PC-3 (cell line): ENCODE measurements at regions not wholly inside any gene's neighbourhood (a gene's known extent, or its start where the extent isn't known, plus 50 kb on each side); places are given as distances from the start of the nearest gene placed in this dataset.

Source experiments
- ATAC-seq: fragments of 200-7000 bp; cut with Tn5 transposase; 2 replicates; pipeline ENCODE4 v1.9.1; 2020; ENCODE audit warnings: mild to moderate bottlenecking, moderate library complexity
- BruUV-seq: library from RNA; stranded (reverse); fragments of 400-500 nt; replicated peaks from 2 replicates; lab custom pipeline; 2021; lab: Mats Ljungman, UMichigan
- CTCF ChIA-PET: fragments of 300-600 bp; sonication (Branson Sonifier 250); formaldehyde crosslinking; loops from one replicate; lab custom pipeline; 2022; ENCODE audit warnings: antibody characterized with exemption; lab: Charles Lee
- POLR2A ChIA-PET: fragments of 300-600 bp; sonication (Branson Sonifier 250); formaldehyde crosslinking; loops from one replicate; lab custom pipeline; 2022; ENCODE audit warnings: antibody characterized with exemption; ENCODE audit not compliant: unreplicated experiment; lab: Charles Lee
- DNase-seq: peaks from one replicate; pipeline ENCODE4 v3.0.0-alpha.2; 2015
- H2AFZ ChIP-seq: fragments of 300-600 bp; sonication (generic); 2 replicates; pipeline ENCODE4 v1.6.0; 2016; ENCODE audit warnings: antibody characterized with exemption, low read length
- H3F3A ChIP-seq: fragments of 300-600 bp; sonication (generic); one replicate; pipeline ENCODE4 v1.6.0; 2017; ENCODE audit warnings: antibody characterized with exemption, low read length, control low read depth, mild to moderate bottlenecking; ENCODE audit not compliant: unreplicated experiment
- H3K27ac ChIP-seq: fragments of 300-600 bp; sonication (generic); 2 replicates; pipeline ENCODE4 v1.5.1; 2016; ENCODE audit warnings: mild to moderate bottlenecking, low read length
- H3K27me3 ChIP-seq: fragments of 300-600 bp; sonication (generic); 2 replicates; pipeline ENCODE4 v1.6.1; 2016; ENCODE audit warnings: low read length, mixed read lengths
- H3K36me3 ChIP-seq: fragments of 300-600 bp; sonication (generic); 2 replicates; pipeline ENCODE4 v1.6.1; 2016; ENCODE audit warnings: low read depth, mixed run types, low read length, mixed read lengths
- H3K4me1 ChIP-seq: fragments of 300-600 bp; sonication (generic); 2 replicates; pipeline ENCODE4 v1.5.1; 2016; ENCODE audit warnings: low read length; ENCODE audit not compliant: insufficient read depth
- H3K4me2 ChIP-seq: fragments of 300-600 bp; sonication (generic); 2 replicates; pipeline ENCODE4 v1.6.0; 2016; ENCODE audit warnings: low read length
- H3K4me3 ChIP-seq: fragments of 300-600 bp; sonication (generic); 2 replicates; pipeline ENCODE4 v1.5.1; 2016; ENCODE audit warnings: mild to moderate bottlenecking, low read length, mixed read lengths
- H3K79me2 ChIP-seq: fragments of 300-600 bp; sonication (generic); 2 replicates; pipeline ENCODE4 v1.6.1; 2017; ENCODE audit warnings: low read length, mixed read lengths
- H3K9ac ChIP-seq: fragments of 300-600 bp; sonication (generic); 2 replicates; pipeline ENCODE4 v1.6.0; 2016; ENCODE audit warnings: mild to moderate bottlenecking, low read length
- H3K9me2 ChIP-seq: fragments of 300-600 bp; sonication (generic); replicated peaks from 2 replicates; pipeline ENCODE4 v1.6.1; 2016; ENCODE audit warnings: mixed run types, low read length, mixed read lengths
- H3K9me3 ChIP-seq: fragments of 300-600 bp; sonication (generic); 2 replicates; pipeline ENCODE4 v1.6.1; 2016; ENCODE audit warnings: low read length, mixed read lengths
- H4K20me1 ChIP-seq: fragments of 300-600 bp; sonication (generic); 2 replicates; pipeline ENCODE4 v1.6.1; 2016; ENCODE audit warnings: low read length, mixed read lengths
- CTCF ChIP-seq: fragments of 300-600 bp; sonication (generic); conservative IDR thresholded peaks from 2 replicates; pipeline ENCODE4 v1.5.1; 2017; ENCODE audit warnings: antibody characterized with exemption, low read depth, mild to moderate bottlenecking, low read length
- EZH2 ChIP-seq: fragments of 300-600 bp; sonication (generic); IDR thresholded peaks from one replicate; pipeline ENCODE4 v1.6.1; 2017; ENCODE audit warnings: antibody characterized with exemption, mild to moderate bottlenecking, low read length; ENCODE audit not compliant: unreplicated experiment
- EZH2phosphoT487 ChIP-seq: fragments of 300-600 bp; sonication (generic); IDR thresholded peaks from 2 replicates; pipeline ENCODE4 v1.6.1; 2018; ENCODE audit warnings: mild to moderate bottlenecking, antibody characterized with exemption, low read length, borderline replicate concordance
- intact Hi-C: fragments of 100-400 bp; cut with micrococcal nuclease; formaldehyde crosslinking; loops from 2 replicates; pipeline ENCODE4 v1.9.0; 2023

- DNase-seq (no peak), ATAC-seq (no peak)
- Histone ChIP-seq H3K9me2 (no peaks in the 10 kb centered on the region; the same call in 1 of the 2 replicates), H3K27me3 (no peaks in the 10 kb centered on the region), H4K20me1 (no peaks in the 10 kb centered on the region), H3K4me1 (no peaks in the 10 kb centered on the region), H3K4me2 (no peak overlapping the region), H3K36me3 (no peaks in the 10 kb centered on the region), H3K4me3 (no peak overlapping the region), H2AFZ (no peak overlapping the region), H3K9ac (no peak overlapping the region), H3K9me3 (no peaks in the 10 kb centered on the region), H3K79me2 (no peaks in the 10 kb centered on the region), H3F3A (no peaks in the 10 kb centered on the region), H3K27ac (no peak overlapping the region)
- TF ChIP-seq CTCF (no peak), EZH2 (no peak)
- BruUV-seq = no TSS peak
- ChIA-PET POLR2A (no interaction called here), CTCF (no interaction called here)
- intact Hi-C loops = no loop called here
Observed at GRCh38 chr11:113571531-113571930, 96.3 kb upstream of the DRD2 start.

GRCh38 chr11:113570906-113571305, 95.7 kb upstream of the DRD2 start:
- intact Hi-C loops = no loop called here
- ATAC-seq (no peak), DNase-seq (no peak)
- H2AFZ ChIP-seq = no peak overlapping the region
- no peaks in the 10 kb centered on the region for H3K36me3 ChIP-seq
- H4K20me1 ChIP-seq = no peaks in the 10 kb centered on the region
- H3K9me2 ChIP-seq = no peaks in the 10 kb centered on the region; the same call in 1 of the 2 replicates
- CTCF ChIA-PET = no interaction called here
- no peak for TF ChIP-seq CTCF
- no peak for TF ChIP-seq EZH2phosphoT487
- TF ChIP-seq EZH2 = no peak
- no peak overlapping the region for H3K9ac ChIP-seq
- no peaks in the 10 kb centered on the region for H3K9me3 ChIP-seq
- H3K4me2 ChIP-seq = no peak overlapping the region
- POLR2A ChIA-PET = no interaction called here
- no peak overlapping the region for H3K27ac ChIP-seq
- no peaks in the 10 kb centered on the region for H3K79me2 ChIP-seq
- BruUV-seq = no TSS peak
- no peaks in the 10 kb centered on the region for H3F3A ChIP-seq
- no peaks in the 10 kb centered on the region for H3K27me3 ChIP-seq
- no peaks in the 10 kb centered on the region for H3K4me1 ChIP-seq
- no peak overlapping the region for H3K4me3 ChIP-seq

GRCh38 chr11:113569391-113569790, 94.2 kb upstream of the DRD2 start:
- no peak overlapping the region for H3K9ac ChIP-seq
- no peaks in the 10 kb centered on the region for H3K36me3 ChIP-seq
- H3K4me3 ChIP-seq = no peak overlapping the region
- no peaks in the 10 kb centered on the region for H3K9me3 ChIP-seq
- TF ChIP-seq EZH2 (no peak), EZH2phosphoT487 (no peak), CTCF (no peak)
- no peak for DNase-seq
- POLR2A ChIA-PET = no interaction called here
- BruUV-seq = no TSS peak
- H2AFZ ChIP-seq = no peak overlapping the region
- no peaks in the 10 kb centered on the region for H3K79me2 ChIP-seq
- peaks cover 1% of the 10 kb centered on the region; the same call in 1 of the 2 replicates for H3K4me1 ChIP-seq
- H3F3A ChIP-seq = no peaks in the 10 kb centered on the region
- ATAC-seq = no peak
- CTCF ChIA-PET = no interaction called here
- intact Hi-C loops = no loop called here
- H3K27ac ChIP-seq = no peak overlapping the region
- no peaks in the 10 kb centered on the region for H4K20me1 ChIP-seq
- no peaks in the 10 kb centered on the region for H3K27me3 ChIP-seq
- H3K4me2 ChIP-seq = no peak overlapping the region
- H3K9me2 ChIP-seq = no peaks in the 10 kb centered on the region; the same call in 1 of the 2 replicates
